ENCODE measurements at regions not wholly inside any gene's neighbourhood (a gene's known extent, or its start where the extent isn't known, plus 50 kb on each side); places are given as distances from the start of the nearest gene placed in this dataset.

DNA sequence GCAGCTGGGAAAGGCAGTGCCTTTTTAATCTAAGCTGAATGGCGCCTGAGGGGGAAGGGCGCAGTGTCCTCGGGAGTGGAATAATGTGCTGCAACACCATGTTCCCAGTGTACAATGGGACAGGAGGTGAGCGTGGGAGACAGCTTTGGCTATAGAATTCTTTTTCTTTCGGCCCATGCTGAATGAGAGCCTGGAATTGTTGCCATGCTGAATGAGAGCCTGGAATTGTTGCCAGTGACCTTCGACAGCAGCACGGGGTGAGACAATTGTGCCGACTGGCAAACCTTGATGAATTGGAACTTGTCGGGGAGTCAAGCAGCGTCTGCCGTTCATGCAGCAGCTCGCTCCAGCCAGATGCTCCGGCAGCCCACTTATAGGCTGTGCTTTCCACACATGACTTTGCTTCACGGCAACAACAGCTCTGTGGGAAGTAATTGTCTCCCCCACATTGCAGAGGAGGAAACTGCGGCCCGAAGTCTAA, 141.4 kb upstream of the E2F8 start:
- TF ChIP-seq, protein P1, sequence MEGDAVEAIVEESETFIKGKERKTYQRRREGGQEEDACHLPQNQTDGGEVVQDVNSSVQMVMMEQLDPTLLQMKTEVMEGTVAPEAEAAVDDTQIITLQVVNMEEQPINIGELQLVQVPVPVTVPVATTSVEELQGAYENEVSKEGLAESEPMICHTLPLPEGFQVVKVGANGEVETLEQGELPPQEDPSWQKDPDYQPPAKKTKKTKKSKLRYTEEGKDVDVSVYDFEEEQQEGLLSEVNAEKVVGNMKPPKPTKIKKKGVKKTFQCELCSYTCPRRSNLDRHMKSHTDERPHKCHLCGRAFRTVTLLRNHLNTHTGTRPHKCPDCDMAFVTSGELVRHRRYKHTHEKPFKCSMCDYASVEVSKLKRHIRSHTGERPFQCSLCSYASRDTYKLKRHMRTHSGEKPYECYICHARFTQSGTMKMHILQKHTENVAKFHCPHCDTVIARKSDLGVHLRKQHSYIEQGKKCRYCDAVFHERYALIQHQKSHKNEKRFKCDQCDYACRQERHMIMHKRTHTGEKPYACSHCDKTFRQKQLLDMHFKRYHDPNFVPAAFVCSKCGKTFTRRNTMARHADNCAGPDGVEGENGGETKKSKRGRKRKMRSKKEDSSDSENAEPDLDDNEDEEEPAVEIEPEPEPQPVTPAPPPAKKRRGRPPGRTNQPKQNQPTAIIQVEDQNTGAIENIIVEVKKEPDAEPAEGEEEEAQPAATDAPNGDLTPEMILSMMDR (IDR thresholded peaks at IDR 0.05; ENCODE audit: borderline replicate concordance, insufficient read depth, low read depth, low read length) = no peak
- no peak overlapping the region for H3K4me3 ChIP-seq (ENCODE audit: low read depth, low read length)

DNA sequence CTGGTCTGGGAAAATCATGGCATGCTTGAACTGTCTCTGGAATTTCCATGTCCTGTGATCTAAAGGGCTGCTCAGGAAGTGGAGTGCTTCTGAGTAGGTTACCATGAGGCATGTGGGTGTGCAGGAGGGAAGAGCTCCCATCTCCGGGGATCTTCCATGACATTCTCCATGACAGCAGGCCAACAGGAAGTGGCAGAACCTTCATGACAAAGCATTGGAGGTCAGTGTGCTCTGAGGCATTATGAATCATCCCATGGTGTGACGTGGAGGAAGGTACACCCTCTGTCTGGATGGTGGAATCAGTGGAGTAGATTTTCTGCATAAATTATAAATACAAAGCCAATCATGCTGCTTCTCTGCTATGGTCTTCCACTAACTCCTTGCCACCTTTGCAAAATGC, 139.6 kb upstream of the E2F8 start:
- TF ChIP-seq, protein P1 (IDR thresholded peaks at IDR 0.05; ENCODE audit: borderline replicate concordance, insufficient read depth, low read depth, low read length) = no peak

DNA sequence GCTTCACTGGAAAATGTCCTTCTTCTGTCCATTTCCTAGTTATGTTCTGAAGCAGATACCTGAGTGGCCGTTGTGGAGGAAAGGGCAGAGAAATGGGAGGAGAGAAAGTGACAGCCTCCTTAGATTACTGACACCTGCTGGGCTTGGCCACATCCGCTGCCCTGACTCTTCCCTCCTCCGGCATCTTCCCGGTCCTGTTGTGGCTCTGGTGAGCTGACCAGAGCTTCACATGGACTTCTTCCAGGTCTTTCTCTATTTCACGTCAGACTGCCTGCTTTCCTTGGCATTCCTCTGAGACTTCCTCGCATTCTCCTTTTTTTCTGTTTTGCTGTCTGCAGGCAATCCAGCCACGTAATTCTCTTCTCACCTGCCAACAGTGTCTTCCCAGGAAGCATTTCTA, 138.7 kb upstream of the E2F8 start:
- H3K4me3 ChIP-seq (ENCODE audit: low read depth, low read length) = no peak overlapping the region
- TF ChIP-seq, protein P1 (IDR thresholded peaks at IDR 0.05; ENCODE audit: borderline replicate concordance, insufficient read depth, low read depth, low read length) = no peak

More for the DNA sequence above, 139.6 kb upstream of the E2F8 start:
- H3K4me3 ChIP-seq (ENCODE audit: low read depth, low read length) = no peak overlapping the region

DNA sequence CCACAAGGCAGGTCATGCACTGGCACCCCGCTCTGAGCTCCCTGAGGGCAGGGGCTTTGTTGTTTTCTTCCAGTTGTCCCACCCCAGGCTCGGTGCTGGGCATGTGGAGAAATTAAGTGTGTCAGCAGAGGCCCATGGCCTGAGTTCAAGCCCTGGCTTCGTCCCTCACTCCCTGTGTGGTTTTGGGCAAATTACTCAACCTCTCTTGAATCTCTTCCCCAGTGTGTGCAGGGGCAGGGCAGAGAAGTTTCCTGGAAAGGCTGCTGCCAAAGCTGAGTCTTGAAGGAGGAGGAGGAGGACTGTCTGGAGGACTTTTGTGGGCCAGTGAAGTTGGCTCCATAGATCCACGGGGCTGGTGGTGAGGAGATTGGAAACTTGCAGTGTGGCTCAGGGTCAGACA, 138.1 kb upstream of the E2F8 start:
- TF ChIP-seq, protein P1 (IDR thresholded peaks at IDR 0.05; ENCODE audit: borderline replicate concordance, insufficient read depth, low read depth, low read length) = no peak
- H3K4me3 ChIP-seq (ENCODE audit: low read depth, low read length) = no peak overlapping the region

DNA sequence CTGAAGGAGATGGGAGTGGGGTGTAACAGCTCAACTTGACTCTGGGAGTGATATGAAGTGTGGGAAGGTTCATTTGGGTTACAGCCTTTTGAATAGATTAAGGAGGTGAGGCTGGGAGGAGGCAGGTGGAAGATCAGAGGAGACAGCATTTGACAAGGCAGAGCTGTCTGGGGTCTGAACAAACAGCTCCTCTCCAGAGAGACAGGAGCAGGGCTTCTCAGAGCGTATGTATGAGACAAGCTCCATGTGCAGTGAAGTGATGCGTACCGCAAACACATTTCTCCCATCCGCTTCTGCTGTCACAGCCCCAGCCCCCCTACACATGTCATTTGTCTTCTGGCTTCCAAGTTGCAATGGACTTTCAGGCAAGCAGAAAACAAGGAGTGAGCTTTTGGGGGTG, 137.1 kb upstream of the E2F8 start:
- no peak overlapping the region for H3K4me3 ChIP-seq (ENCODE audit: low read depth, low read length)
- TF ChIP-seq, protein P1 (IDR thresholded peaks at IDR 0.05; ENCODE audit: borderline replicate concordance, insufficient read depth, low read depth, low read length) = no peak

DNA sequence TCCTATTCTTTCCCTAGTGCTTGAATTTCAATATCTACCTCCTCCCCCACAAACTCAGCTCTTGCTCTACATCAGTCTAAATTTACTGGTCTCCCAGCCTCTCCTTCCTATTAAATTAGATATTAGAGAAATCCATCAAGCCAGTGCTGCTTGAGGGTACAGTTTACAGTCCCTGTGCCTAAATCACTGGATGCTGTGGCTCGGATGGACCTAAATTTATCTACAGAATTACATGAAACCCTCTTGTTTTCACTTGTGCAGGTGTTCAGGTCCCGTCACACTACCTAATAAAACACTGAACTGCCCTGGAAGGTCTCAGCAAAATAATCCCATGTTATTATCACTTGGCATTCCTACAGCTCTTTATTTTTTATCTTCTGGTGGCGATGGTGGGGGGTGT, 134.7 kb upstream of the E2F8 start:
- TF ChIP-seq, protein P1 (IDR thresholded peaks at IDR 0.05; ENCODE audit: borderline replicate concordance, insufficient read depth, low read depth, low read length) = no peak
- H3K4me3 ChIP-seq (ENCODE audit: low read depth, low read length) = no peak overlapping the region

DNA sequence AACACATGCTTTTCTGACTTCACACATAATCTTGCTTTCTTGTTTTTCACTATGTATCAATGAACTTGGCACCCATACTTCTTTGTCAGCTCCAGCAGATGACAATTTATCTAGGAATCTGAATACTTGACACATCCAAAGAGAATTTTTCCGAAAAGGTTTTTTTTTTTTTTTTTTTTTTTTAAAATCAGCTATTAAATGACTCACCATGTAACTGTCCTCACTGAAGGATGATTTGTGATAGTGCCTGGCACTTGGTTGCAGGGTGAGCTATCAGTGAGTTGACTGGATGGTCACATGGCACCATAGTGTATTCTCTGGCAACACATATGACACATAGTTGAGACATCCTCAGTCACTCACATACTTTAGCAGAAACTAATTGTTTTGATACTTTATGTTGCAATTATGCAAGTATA, 133.4 kb upstream of the E2F8 start:
- no peak overlapping the region for H3K4me3 ChIP-seq (ENCODE audit: low read depth, low read length)
- TF ChIP-seq, protein P1 (IDR thresholded peaks at IDR 0.05; ENCODE audit: borderline replicate concordance, insufficient read depth, low read depth, low read length) = no peak
